ENCODE measurements at regions not wholly inside any gene's neighbourhood (a gene's known extent, or its start where the extent isn't known, plus 50 kb on each side); places are given as distances from the start of the nearest gene placed in this dataset.

DNA sequence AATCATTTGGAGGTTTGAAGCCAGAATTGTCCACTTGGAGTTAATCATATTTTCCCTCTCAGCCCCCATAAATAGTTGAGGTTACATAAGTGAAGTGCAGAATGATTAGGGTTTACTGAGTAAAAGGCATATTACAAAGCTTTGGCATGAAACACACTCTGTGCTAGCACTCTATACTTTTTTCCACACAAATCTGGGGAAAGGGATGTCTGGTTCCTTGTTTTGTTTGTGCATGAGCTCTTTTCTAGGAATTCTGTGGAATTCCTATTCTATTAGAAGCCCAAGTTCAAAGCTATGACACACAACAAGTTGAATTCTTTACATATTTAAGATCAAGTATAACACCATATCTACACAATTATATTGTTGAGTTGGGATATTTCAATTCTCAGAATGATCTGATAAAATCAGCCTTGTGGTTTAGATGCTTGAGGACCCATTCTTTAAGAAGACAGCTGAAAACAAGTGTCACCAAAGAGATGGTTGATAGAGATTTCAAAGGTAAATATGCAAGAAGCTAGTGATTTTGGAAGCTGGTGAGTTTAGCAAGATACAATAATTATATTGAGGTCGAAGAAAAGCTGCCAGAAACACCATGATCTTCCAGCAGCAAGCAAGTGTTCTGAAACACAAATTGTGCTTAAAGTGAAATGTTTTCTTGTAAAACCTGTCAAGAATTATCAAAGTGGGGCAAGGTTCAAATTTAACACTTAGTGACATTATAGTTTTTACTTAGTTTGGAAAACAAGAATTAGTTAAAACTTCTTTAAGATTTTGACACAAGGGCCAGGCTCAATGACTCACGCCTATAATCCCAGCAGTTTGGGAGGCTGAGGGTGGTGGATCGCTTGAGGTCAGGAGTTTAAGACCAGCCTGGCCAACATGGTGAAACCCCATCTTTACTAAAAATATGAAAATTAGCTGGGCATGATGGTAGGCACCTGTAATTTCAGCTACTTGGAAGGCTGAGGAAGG lies 122.6 kb downstream of the INHBA start:
- no peaks in the 10 kb centered on the region for H3K23me2 ChIP-seq (ENCODE audit: insufficient read length, low read depth, low read length, poor library complexity, severe bottlenecking)
- H3K27ac ChIP-seq (ENCODE audit: insufficient read length, low read depth, low read length), result no peak overlapping the region
- no peak overlapping the region for H2AFZ ChIP-seq (ENCODE audit: low read length)
- H3K9ac ChIP-seq (ENCODE audit: extremely low read depth, insufficient read length, low read length), result no peak overlapping the region
- H3K14ac ChIP-seq (ENCODE audit: insufficient read depth, low read length), result no peak overlapping the region
- H3T11ph ChIP-seq (ENCODE audit: low read length), result no peak overlapping the region
- H3K18ac ChIP-seq (ENCODE audit: insufficient read length, low read depth, low read length), result no peak overlapping the region
- H2BK20ac ChIP-seq (ENCODE audit: low read depth, low read length, poor library complexity, severe bottlenecking), result no peak overlapping the region
- Mint-ChIP-seq H3K27ac (no peak overlapping the region), H3K27me3 (ENCODE audit: low read depth) (no peaks in the 10 kb centered on the region), H3K36me3 (ENCODE audit: insufficient read depth in 1 of 3, low read depth in 3 of 3) (no peaks in the 10 kb centered on the region), H3K9me3 (no peaks in the 10 kb centered on the region; a peak in 1 of 5 replicates), H3K4me1 (no peaks in the 10 kb centered on the region), H3K4me3 (no peak overlapping the region)
- no peak overlapping the region for H3K23ac ChIP-seq (ENCODE audit: insufficient read length, low read depth, low read length)
- no peaks in the 10 kb centered on the region for H3K79me2 ChIP-seq (ENCODE audit: insufficient read depth, low read length)
- no peaks in the 10 kb centered on the region for H3K27me3 ChIP-seq (ENCODE audit: insufficient read depth, low read length)
- H4K91ac ChIP-seq (ENCODE audit: insufficient read length, low read depth, low read length), result no peak overlapping the region
- no peak for TF ChIP-seq CTCF (conservative IDR thresholded peaks at IDR 0.05)
- H3K4me1 ChIP-seq (ENCODE audit: insufficient read depth, low read length), result no peaks in the 10 kb centered on the region
- H2BK15ac ChIP-seq (ENCODE audit: low read depth, low read length), result no peak overlapping the region
- H2BK120ac ChIP-seq (ENCODE audit: low read depth, low read length, poor library complexity, severe bottlenecking), result no peak overlapping the region
- H2AK5ac ChIP-seq (ENCODE audit: insufficient read length, low read length), result no peak overlapping the region
- no CpG with 5 or more reads among the region's 3 CpGs for WGBS (ENCODE audit: extremely low coverage, insufficient read length, low lambda C conversion rate)
- no peaks in the 10 kb centered on the region for H4K20me1 ChIP-seq (ENCODE audit: control insufficient read depth, insufficient read depth, insufficient read length)
- no peak overlapping the region for H2BK5ac ChIP-seq (ENCODE audit: insufficient read length, low read length)
- H3K79me1 ChIP-seq (ENCODE audit: insufficient read depth, low read depth, low read length, poor library complexity, severe bottlenecking), result no peaks in the 10 kb centered on the region
- H3K4ac ChIP-seq (ENCODE audit: low read depth, low read length), result no peak overlapping the region
- H3K4me2 ChIP-seq (ENCODE audit: insufficient read depth, insufficient read length, low read length), result no peak overlapping the region
- H3K9me3 ChIP-seq (ENCODE audit: control insufficient read depth, low read depth, low read length), result no peaks in the 10 kb centered on the region
- H4K5ac ChIP-seq (ENCODE audit: insufficient read length, low read depth, low read length), result no peak overlapping the region
- no peak overlapping the region for H4K8ac ChIP-seq (replicated peaks; ENCODE audit: insufficient read length, low read depth, low read length)
- H3K56ac ChIP-seq (ENCODE audit: insufficient read length, low read depth, low read length), result no peak overlapping the region
- no peak for DNase-seq
- H2BK12ac ChIP-seq (ENCODE audit: insufficient read length, low read depth, low read length), result no peak overlapping the region

Measured in H9 (cell line).